Right hindlimb (tissue), 1 donor: ENCODE measurements at regions not wholly inside any gene's neighbourhood (a gene's known extent, or its start where the extent isn't known, plus 50 kb on each side); places are given as distances from the start of the nearest gene placed in this dataset.

ENCODE experiments used
- DNase-seq: peaks from one replicate; pipeline ENCODE4 v3.0.0-alpha.2; 2018

DNA sequence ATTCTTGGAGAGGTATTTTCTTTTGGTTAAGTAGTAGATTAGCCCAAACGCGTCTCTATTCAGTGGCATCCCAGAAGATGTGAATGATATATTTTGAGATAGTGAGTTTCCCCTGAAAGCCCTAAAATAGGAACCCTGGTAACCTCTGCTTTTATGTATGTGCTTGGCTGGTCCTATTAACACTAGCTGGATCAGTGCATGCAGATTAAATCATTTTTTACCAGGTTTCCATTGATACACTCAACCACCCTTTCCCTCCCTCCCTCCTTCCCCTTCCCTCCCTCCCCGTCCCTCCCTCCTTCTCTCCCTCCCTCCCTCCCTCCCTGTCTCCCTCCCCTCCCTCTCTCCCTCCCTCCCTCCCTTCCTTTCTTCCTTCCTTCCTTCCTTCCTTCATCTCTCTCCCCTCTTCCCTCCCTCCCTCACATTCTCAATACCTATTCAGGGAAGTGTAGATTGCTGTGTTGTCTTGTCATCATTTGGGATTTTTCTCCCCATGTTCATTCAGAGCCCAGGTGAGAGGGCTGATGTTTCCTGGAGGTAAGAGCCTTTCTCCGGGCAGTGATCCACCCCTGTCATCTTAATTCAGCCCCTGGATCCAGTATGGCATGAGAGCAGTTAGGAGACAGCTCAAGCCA, 406.8 kb downstream of the PRDM2 start:
- no peak for DNase-seq

DNA sequence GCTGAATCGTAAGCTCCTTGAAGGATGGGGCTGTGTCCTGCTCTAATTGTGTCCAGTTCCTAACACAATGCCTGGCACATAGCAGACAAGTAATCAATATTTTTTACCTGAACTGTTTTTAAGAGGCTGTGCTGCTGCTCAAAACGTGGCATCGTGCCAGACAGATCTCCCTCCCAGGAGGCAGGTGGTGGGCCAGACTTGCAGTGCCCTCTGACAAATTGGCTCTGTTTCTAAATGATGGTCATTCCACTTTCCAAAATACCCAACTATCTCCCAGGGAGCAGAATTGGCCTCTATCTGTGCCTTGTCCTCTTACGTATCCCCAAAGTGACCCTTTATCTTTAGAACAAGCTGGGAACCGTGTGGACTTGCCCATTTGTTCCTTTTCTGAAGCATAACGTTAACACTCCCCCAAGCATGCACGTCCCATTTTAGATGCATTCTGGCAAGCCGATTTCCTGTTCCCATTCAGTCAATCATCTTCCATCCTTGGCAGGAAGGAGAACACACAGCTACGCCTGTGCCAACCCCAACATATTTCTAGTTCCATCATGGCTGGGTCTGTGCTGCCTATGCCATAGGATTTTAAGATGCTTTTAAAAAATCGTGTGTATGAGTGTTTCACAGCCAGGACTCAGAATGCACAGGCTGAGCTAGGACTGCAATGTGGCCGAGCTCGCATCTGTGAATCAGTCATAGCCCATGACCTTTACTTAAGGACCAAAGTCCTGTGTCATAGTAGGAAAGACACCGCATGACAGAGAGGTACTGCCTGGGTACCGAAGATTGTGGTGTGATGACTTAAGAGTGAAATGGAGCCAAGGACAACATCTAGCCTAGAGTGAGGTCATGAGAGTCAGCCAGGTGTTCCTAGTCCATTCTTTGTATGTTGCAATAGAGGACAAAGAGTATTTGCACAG, 408.6 kb downstream of the PRDM2 start:
- DNase-seq: peak; percentile 31

DNA sequence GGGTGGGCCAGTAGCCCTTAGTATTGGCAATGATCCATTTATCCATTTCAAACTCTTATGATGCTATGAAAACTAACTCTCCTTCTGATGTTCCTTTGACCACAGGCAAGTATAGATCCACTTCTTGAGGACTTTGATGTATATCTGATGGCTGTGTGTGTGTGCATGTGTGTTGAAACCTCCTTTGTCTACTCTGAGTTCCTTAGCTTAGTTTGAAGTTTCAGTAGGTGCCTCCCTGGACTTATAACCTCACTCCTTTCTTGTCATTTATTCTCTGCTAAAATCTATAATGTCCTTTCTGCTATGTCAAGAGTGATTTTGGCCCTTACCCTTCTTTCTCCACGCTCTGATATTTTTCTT, 409.3 kb downstream of the PRDM2 start:
- DNase-seq: no peak

DNA sequence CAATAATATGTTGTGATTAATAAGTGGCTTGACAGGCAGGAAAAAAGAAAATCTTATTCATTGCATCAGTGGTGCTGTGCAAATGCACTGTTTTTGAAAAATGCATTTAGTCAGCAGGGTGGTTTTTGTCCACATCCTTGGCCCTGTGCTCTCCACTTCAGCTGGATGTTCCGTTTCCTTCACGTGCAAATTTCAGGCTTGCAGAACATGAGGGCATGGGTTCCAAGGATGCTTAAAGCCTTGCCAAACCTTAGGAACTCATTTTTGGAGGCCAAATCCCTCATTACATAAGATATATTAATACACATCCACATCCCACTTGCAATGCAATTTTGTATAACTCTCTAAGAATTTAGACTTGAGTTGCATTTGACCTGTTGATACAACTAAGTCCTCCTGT, 410.1 kb downstream of the PRDM2 start:
- no peak for DNase-seq

DNA sequence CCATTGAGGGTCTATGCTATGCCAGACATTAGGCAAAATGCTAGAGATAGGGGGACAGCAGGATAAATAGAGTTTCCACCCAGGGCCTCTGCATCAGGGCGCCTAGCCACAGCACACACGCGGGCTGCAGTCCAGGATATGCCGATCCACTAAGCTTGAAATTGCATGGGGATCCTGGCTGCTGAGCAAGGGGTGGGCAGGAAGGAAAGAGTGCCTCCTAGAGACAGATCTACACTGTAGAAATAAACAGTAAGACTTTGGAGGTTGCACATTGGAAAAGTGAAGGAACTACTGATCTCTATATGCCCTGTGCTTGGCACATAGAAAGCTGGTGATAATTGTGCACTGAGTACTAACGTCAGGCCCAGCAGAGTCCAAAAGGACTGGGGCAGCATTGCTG, 411.1 kb downstream of the PRDM2 start:
- DNase-seq: no peak

DNA sequence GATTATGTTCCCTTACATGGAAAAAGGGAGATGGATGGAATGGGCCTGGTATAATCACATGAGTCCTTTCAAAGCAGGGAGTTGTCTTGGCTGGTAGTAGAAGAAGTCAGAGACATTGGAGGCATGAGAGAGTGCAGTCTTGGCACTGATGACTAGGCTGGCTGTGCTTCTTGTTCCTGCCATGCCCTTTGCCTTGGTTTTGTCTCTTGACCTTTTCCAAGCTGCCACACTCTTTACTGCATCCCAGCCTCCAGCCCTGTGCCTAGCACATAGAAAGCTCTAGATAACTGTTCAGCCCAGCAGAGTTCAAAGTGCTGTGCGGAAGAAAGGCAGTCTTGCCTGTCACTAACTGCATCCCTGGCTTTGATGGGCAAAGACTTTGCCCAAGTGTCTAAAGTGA, 412.6 kb downstream of the PRDM2 start:
- DNase-seq: no peak

DNA sequence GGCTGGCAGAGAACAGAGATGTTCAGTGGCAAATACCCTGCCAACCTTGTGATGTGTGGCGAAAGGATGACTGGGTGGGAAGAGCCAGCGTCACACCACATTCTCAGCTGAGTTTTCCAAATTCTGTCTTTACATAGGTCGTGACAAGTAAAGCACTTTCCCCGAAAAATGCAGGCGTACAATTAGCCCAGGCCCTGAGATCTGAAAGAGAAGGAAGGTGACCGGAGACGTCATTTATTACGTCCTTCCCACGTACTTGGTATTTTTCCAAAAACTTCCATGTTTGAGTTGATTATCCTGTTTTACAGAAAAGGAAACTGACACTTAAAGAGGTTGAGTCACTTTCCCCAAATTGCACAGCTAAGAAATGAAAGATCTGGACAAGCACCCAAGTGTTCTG, 413.3 kb downstream of the PRDM2 start:
- no peak for DNase-seq

DNA sequence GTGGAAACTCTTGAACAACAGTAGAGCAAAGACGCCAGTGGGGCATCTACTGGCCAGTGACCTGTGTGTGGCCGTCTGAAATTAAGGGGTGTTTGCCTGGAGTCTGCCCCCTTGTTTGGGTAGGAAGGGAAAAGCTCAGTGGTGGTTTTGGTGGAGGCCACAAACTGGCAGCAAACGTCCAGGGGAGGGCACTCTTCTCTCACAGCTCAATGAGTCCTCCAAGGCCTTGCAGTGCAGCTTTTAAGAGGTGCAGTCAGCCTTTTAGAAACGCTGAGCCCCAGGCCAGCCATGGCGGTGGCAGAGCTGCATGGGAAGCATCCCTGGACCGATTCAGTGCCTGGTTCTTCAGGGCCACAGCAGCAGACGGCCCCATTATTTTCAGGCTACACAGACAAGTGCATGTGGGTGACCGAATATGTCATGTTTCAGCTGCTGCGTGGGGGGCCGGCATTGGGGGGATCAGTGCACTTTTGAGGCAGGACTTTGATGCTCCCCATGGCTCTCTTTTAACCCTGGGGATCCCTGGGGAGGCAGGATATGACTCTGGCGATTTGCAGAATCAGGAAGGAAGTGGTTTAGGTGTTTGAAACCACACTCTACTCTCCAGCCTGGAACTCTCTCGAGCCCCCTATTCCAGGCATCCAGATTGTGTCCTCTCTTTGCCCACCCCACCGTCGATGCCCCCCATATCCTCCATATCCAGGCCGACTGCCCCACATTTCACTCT, 414.0 kb downstream of the PRDM2 start:
- DNase-seq: peak; percentile 63

DNA sequence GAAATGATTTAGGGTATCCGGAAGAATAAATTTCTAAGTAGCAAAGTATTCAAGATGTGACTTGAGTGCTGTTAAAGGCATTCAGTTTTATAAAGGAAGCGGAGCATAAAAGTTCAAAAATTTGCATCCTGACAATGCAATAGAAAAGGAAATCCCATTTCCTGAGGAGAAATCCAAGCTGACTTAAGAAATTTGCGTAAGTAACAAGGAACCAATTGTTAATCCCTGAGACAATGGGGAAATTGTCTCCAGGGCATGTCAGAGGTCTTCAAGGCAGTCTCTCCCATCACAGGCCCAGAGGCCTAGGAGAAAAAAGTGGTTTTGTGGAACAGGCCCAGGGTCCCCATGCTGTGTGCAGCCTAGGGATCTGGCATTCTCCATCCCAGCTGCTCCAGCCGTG, 416.0 kb downstream of the PRDM2 start:
- DNase-seq: no peak

DNA sequence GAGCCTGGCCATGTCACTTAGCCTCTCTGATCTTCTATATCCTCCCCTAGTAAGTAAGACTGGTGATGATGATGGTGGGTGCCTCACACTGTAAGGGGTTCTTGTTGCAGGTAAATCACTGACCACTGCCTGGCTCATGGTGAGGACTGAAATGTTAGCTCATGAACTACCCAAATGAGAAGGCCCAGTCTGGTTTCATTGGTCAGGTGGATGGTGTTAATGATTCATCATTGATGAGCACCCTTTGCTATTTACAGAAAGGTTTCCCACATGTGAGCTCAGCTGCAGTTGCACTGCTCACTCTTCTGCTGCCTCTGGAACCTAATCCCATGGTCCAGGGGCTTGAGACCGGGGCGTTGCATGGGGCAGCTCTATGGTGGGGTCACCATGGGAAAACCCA, 417.7 kb downstream of the PRDM2 start:
- DNase-seq: no peak

DNA sequence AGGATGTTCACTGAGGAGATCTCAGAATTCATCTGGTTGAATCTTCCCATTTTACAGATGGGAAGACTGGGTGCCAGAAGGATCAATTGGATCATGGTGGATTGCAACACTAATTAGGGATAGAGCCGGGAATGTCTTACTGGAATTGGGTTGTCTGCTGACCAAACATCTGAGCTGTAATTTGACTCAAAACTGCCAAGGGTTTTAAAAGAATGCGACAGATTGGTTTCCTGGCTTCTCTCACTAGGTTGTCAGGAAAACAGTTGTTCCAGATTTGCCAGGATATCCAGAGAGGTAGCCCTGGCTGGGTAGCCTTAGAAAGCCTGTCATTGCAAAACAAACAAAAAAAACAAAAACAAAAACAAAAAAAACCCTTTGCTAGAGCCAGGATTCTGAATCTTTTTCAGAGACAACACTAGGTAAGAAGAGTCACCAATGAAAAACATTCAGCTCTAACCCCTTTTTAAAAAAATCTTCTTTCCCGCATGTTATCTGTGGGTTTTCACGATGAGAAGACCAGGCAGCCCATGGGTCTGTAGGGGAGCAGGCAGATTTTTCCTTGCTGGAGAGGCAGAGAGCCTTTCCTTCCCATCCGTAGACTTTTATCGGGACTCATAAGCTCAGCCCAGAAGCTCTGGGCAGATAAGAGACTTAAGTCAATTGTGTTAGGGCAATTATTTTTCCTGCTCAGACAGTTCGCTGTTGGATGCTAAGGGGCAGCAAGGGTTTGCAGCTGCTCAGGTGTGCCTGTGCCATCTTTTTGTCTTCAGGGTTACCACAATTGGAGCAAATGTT, 418.9 kb downstream of the PRDM2 start:
- DNase-seq: no peak

DNA sequence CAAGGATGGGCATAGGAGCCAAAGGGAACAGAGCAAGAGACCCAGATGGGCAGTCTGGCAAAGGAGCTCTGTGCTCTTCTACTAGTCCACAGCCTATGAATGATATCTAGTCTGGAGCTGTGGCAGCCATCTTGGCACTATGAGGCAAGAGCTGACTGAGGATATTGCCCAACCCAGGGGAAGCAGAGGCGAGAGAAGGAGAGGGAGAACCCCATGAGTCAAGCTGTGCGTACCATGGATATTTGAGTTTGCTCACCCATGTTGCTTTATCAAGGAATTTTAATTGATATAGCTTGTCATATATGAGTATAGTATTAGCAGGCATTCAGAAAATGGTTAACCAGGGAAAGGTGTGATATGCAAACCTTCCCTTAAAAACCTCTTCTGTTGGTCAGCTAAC, 420.9 kb downstream of the PRDM2 start:
- DNase-seq: no peak

DNA sequence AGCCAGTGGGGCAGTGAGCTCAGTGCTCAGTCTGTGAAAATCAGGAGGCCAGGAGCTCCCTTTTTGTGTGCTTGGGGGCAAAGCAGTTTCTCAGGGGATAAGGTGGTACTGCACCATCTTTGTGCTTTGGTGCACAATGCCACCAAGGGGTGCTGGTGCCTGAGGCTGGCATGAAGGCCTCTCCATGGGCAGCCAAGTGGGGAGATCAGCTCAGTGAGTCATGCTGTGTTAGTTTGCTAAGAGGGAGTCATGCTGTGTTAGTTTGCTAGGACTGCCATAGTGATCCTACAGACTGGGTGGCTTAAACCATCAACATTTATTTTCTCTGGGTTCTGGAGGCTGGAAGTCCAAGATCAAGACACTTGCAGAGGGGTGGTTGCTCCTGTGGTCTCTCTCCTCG, 428.1 kb downstream of the PRDM2 start:
- DNase-seq: no peak

DNA sequence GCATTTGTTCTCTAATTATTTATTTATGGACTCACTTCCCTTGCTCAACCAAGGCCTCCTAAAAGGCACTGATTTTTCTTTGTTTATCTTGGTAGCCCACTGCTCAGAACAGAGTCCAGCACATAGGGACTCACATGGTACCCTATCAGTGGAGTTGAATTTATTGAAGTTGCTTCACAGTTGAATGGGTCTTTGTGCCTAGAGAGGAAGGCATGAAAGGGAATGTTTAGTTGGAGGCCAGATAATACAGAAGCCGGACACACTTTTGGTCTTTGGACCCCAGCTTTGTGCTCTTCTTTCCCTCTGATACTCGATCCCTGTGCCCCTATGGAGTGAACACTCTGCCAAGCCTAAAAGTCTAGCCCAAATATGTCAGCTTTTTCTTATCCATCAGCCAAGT, 429.0 kb downstream of the PRDM2 start:
- no peak for DNase-seq

DNA sequence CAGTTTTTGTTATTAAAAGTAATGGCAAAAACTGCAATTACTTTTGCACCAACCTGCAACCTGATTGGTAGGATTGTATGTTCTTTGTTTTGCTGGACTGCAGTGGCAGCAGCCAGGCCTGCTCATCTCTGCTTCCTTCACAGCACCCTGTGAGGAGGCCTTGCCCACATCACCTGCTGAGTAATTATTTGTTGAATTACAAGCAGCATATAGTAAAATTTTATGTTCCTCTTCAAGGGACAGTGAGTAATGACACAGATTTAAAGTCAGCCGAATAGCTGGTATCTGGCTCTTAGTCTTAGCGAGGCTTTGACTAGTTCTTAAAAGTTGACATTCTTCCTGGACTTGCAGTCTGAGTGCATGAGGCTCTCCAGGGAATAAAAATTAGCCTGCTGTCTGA, 435.1 kb downstream of the PRDM2 start:
- DNase-seq: no peak

DNA sequence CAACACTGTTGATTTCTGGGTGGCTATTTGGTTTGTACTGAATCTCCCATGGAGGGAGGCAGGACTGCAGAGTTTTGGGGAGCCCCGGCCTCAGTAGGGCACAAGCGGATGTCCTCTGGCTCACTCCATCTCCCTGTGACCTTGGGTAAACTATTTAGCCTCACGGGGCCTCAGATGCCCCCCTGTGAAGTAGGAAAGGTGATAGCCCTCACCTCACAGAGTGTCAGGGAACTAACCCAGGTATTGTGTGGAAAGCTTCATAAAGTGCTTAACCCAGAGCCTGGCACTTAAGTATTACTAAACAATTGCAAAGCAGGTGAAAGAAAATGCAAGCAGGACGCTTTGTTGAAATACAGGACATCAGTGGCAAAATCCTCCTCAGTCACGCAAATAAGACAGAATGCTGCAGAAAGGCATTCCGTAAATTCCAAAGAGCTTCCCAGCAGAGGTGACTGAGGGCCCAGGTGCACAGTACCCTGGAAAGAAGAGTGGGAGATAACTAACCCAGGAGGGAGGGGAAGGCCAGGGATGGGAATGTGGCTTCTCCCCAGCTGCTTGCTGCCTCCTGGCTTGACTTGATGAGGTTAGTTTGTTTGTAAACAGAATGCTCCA, 436.3 kb downstream of the PRDM2 start:
- DNase-seq: no peak

DNA sequence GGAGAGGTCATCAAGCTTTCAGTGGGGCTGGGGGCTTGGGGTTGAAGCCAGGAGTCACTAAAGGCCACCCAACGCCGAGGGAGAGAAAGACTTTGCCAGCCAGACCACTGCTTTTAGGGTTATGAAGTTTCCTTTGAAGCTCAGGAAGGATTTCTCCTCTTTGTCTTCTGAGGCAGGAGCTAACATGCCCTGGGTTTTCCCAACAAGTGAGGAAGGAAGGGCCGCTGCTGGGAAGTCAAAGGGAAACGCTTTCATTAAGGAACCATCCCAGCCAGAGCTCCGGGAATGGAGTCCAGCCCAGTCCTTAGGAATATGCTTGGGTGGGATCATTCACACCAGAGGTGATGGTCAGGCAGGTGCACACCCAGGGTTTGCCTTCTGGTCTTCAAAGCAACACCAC, 436.9 kb downstream of the PRDM2 start:
- DNase-seq: no peak

DNA sequence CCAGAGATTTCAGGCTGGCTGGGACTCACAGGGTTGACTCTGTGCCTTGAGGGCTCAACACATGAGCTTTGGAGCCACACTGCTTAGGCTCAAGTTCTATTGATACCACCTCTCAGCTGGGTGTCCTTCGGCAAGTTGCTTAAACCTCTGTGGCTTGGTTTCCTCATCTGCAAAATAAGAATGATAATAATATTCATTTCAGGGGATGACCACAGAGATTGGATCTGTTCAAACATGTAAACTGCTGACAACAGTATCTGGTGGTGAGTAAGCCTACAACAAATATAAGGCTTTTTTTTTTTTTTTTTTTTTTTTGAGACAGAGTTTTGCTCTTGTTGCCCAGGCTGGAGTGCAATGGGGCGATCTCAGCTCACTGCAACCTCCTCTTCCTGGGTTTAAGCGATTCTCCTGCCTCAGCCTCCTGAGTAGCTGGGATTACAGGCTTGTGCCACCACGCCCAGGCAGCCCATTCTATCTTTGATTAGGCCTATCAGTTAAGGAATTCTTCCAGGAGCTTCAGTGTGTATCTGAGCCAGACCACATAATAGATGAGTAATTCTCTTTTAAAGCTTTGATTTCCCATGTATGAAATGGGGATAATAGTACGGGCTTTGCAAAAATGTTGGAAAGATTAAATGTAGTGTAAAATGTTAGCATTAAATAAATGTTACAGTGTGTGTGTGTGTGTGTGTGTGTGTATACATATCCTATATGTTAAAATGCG, 437.6 kb downstream of the PRDM2 start:
- no peak for DNase-seq

DNA sequence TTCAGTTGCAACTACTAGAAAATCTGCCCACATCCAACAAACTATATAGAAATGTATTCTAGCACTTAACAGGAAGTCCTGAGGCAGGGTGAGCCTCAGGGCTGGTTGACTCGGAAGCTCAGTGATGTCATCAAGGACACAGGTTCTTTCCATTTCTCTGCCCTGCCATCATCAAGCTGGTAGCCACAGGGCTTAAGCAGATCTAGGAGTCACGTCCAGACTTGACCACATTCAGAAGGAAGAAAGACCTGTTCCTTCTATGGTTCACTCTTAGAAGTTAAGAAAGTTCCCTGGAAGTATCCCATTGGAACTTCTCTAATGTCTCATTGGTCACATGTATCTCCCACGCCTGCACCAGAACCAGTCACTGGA, 438.1 kb downstream of the PRDM2 start:
- DNase-seq: no peak

DNA sequence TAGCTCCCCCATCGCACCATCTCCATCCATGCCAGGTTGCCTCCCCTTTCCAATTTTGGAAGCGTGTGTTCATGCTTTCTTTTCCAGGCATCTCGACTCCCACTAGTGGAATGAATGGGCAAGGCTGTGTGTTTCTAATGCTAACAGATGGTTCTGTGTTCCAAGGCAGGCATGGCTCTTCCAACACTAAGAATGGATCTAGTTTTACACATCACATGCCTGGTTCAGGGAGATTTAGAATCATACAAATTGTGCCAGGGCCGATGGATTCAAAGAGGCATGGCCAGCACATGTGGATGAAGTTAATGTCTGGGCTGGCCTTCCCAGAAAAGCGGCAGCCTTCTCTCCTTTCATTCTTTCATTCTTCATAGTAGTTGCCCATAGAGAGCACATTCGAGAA, 438.7 kb downstream of the PRDM2 start:
- DNase-seq: peak; percentile 77

DNA sequence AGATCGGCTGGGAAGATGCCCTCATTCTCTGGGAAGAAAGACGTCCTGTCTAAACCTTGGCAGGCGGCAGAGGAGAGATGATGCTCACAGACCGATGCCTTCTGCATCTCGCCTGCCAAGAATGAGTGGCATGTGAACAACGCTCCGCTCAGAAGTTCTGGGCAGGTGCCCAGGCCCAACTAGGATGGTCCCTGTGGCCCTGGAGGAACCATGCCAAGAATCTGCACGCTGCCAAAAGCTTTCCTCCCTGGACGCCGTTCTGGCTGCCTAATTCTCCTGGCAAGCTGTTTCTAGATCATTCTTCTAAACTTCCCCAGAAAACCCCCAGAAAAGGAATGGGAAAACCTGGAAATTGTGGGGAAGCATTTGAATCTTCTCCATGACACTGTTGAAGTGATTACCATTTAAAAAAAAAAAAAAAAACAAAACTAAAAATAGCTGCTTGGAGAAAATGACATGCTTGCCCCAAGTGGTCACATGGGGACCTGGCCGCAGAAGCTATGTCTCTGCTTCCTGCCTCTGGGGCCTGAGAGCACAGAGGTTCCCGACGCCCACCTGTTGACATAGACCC, 440.9 kb downstream of the PRDM2 start:
- peak; percentile 81 for DNase-seq

DNA sequence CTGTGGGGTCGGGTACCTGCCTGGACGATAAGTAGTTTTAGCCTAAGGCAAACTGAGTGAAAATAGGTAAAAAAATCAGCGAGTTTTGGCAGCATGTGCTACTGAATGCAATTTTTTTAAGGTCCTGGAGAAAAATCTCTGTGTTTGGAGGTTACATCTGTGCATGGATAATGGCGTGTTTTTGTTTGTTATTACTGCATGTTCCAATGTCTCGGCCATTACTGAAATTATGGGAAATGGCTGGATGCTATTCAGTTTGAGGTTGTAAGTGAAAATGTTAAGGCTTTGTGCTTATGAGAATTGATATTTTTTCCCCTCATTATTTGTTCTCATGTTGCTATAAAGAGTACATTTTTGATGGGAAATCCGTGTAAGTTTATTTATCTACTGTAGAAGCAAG, 441.7 kb downstream of the PRDM2 start:
- no peak for DNase-seq
